GM23338 (cell line): ENCODE measurements at regions not wholly inside any gene's neighbourhood (a gene's known extent, or its start where the extent isn't known, plus 50 kb on each side); places are given as distances from the start of the nearest gene placed in this dataset.

ENCODE experiments used
- CREB1 ChIP-seq: fragments of 250-450 bp; sonication (Bioruptor Pico); IDR thresholded peaks from 2 replicates; pipeline ENCODE4 v1.5.0; 2020; ENCODE audit warnings: low read depth, mild to moderate bottlenecking, moderate library complexity
- EZH2 ChIP-seq: fragments of 200-600 bp; sonication (generic); IDR thresholded peaks from one replicate; pipeline ENCODE4 v1.8.0; 2017; ENCODE audit warnings: antibody characterized with exemption, mild to moderate bottlenecking, low read depth; ENCODE audit not compliant: unreplicated experiment
- EZH2phosphoT487 ChIP-seq: fragments of 200-600 bp; sonication (generic); IDR thresholded peaks from one replicate; pipeline ENCODE4 v1.8.1; 2018; ENCODE audit warnings: antibody characterized with exemption; ENCODE audit not compliant: unreplicated experiment
- POLR2AphosphoS5 ChIP-seq: IDR thresholded peaks from 2 replicates; pipeline ENCODE4 v1.6.1; 2016; ENCODE audit warnings: antibody characterized with exemption, low read depth
- TF ChIP-seq, protein P1 (sequence below), 2 experiments: fragments of 200-600 bp in 1 of 2; sonication (generic) in 1 of 2; conservative IDR thresholded peaks; 2 replicates each; pipeline versions ENCODE4 v1.5.1 to v1.6.1; 2016 to 2017; ENCODE audit warnings: antibody characterized with exemption in 2 of 2, low read depth in 2 of 2, mild to moderate bottlenecking in 2 of 2, moderate library complexity in 1 of 2

DNA sequence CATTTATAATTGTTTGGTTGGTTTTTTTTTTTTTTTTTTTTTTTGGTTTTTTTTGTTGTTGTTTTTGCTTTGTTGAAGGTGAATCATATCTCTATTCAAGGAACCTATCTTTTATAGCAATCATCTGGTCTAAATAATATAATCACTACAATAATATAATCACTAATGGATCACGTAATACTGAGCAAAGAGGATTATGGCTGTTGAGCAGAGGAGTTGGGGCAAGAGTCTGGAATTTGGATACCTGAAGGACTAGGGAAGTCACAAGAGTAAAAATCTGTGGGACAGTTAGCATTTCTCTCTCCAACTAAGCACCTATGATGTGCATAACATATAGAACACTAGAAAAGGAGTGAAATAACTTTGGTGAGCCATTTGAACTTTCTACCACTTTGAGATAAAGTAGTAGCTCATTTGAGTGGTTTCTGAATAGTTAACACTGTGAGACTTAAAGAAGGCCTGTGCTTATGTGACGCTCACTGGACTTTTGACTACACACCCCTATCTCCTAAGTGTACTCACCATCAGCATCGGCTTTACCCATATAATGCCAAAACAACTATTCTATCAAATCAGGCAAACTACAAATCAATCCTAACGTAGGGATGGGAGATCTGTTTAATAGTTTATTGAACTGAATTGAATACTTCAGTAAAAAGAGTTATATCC, 564.9 kb upstream of the TUSC1 start:
- no peak for TF ChIP-seq EZH2
- no peak for TF ChIP-seq POLR2AphosphoS5
- TF ChIP-seq, protein P1, sequence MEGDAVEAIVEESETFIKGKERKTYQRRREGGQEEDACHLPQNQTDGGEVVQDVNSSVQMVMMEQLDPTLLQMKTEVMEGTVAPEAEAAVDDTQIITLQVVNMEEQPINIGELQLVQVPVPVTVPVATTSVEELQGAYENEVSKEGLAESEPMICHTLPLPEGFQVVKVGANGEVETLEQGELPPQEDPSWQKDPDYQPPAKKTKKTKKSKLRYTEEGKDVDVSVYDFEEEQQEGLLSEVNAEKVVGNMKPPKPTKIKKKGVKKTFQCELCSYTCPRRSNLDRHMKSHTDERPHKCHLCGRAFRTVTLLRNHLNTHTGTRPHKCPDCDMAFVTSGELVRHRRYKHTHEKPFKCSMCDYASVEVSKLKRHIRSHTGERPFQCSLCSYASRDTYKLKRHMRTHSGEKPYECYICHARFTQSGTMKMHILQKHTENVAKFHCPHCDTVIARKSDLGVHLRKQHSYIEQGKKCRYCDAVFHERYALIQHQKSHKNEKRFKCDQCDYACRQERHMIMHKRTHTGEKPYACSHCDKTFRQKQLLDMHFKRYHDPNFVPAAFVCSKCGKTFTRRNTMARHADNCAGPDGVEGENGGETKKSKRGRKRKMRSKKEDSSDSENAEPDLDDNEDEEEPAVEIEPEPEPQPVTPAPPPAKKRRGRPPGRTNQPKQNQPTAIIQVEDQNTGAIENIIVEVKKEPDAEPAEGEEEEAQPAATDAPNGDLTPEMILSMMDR (conservative IDR thresholded peaks at IDR 0.05; ENCODE audit: low read depth in 2 of 2) = no peak
- TF ChIP-seq CREB1 (CRISPR knock-in tag) = no peak
- TF ChIP-seq EZH2phosphoT487 = no peak
